ENCODE measurements at regions not wholly inside any gene's neighbourhood (a gene's known extent, or its start where the extent isn't known, plus 50 kb on each side); places are given as distances from the start of the nearest gene placed in this dataset.

DNA sequence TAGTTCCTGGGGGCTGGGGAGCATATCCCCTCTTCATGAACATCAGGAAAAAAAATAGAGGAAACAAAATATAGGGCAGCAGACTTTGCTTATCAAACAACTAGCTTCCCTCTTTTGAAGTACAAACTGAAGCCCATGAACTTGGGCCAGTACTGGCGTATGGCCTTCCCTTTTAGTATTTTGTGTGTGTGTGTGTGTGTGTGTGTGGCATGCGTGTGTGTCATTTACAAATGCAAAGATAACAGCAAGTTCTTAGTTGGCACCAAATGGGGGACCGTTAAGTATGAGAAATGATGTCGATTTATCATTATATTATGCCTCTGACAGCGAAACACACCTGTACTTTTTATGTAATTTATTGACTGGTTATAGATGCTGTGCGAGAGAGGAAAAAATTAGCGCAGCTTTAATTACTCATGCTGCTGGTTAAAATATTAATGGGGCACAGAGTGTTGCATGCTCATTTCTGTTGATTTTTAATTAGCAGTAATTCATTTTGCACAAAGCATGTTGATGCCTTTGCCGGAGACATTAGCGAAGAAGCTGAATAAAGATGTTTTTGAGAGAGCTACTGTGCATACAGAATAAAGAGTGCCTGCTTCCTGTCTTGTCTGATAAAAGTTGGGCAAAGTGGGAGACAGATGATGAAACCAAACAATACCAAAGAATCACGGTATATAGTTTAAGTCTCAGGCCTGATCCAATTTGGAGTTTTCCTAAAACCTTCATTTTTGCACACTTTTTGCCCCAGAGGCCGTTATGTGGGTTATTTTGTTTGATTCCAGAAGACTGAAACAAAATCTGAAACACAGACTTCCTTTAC, 297.1 kb downstream of the SATB1 start:
- TF ChIP-seq, protein P1, sequence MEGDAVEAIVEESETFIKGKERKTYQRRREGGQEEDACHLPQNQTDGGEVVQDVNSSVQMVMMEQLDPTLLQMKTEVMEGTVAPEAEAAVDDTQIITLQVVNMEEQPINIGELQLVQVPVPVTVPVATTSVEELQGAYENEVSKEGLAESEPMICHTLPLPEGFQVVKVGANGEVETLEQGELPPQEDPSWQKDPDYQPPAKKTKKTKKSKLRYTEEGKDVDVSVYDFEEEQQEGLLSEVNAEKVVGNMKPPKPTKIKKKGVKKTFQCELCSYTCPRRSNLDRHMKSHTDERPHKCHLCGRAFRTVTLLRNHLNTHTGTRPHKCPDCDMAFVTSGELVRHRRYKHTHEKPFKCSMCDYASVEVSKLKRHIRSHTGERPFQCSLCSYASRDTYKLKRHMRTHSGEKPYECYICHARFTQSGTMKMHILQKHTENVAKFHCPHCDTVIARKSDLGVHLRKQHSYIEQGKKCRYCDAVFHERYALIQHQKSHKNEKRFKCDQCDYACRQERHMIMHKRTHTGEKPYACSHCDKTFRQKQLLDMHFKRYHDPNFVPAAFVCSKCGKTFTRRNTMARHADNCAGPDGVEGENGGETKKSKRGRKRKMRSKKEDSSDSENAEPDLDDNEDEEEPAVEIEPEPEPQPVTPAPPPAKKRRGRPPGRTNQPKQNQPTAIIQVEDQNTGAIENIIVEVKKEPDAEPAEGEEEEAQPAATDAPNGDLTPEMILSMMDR (conservative IDR thresholded peaks at IDR 0.05; ENCODE audit: low read depth in 2 of 2), result no peak
- no peak for TF ChIP-seq POLR2AphosphoS5 (IDR thresholded peaks at IDR 0.05; ENCODE audit: low read depth)
- TF ChIP-seq, protein P2, sequence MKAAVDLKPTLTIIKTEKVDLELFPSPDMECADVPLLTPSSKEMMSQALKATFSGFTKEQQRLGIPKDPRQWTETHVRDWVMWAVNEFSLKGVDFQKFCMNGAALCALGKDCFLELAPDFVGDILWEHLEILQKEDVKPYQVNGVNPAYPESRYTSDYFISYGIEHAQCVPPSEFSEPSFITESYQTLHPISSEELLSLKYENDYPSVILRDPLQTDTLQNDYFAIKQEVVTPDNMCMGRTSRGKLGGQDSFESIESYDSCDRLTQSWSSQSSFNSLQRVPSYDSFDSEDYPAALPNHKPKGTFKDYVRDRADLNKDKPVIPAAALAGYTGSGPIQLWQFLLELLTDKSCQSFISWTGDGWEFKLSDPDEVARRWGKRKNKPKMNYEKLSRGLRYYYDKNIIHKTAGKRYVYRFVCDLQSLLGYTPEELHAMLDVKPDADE (IDR thresholded peaks at IDR 0.05), result no peak
- no peak for TF ChIP-seq STAT1 (IDR thresholded peaks at IDR 0.05; ENCODE audit: unreplicated experiment)
- no peak for TF ChIP-seq EZH2 (IDR thresholded peaks at IDR 0.05; ENCODE audit: low read depth, unreplicated experiment)
- TF ChIP-seq CREB1 (CRISPR knock-in tag; IDR thresholded peaks at IDR 0.05; ENCODE audit: low read depth), result no peak
- TF ChIP-seq, protein P3, sequence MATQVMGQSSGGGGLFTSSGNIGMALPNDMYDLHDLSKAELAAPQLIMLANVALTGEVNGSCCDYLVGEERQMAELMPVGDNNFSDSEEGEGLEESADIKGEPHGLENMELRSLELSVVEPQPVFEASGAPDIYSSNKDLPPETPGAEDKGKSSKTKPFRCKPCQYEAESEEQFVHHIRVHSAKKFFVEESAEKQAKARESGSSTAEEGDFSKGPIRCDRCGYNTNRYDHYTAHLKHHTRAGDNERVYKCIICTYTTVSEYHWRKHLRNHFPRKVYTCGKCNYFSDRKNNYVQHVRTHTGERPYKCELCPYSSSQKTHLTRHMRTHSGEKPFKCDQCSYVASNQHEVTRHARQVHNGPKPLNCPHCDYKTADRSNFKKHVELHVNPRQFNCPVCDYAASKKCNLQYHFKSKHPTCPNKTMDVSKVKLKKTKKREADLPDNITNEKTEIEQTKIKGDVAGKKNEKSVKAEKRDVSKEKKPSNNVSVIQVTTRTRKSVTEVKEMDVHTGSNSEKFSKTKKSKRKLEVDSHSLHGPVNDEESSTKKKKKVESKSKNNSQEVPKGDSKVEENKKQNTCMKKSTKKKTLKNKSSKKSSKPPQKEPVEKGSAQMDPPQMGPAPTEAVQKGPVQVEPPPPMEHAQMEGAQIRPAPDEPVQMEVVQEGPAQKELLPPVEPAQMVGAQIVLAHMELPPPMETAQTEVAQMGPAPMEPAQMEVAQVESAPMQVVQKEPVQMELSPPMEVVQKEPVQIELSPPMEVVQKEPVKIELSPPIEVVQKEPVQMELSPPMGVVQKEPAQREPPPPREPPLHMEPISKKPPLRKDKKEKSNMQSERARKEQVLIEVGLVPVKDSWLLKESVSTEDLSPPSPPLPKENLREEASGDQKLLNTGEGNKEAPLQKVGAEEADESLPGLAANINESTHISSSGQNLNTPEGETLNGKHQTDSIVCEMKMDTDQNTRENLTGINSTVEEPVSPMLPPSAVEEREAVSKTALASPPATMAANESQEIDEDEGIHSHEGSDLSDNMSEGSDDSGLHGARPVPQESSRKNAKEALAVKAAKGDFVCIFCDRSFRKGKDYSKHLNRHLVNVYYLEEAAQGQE (IDR thresholded peaks at IDR 0.05; ENCODE audit: unreplicated experiment), result no peak
- TF ChIP-seq EZH2phosphoT487 (IDR thresholded peaks at IDR 0.05; ENCODE audit: unreplicated experiment), result no peak
- no peak for TF ChIP-seq JUNB (IDR thresholded peaks at IDR 0.05; ENCODE audit: unreplicated experiment)
- TF ChIP-seq ZNF331 (CRISPR knock-in tag; IDR thresholded peaks at IDR 0.05; ENCODE audit: low read depth), result no peak
- no peak for TF ChIP-seq ZNF114 (CRISPR knock-in tag; IDR thresholded peaks at IDR 0.05)
